Activated effector memory CD4-positive, alpha-beta T cell treated with anti-CD3 and anti-CD28 coated beads, Interleukin-2, amount 50 U/mL, for 16 hours (primary cell): ENCODE measurements at regions not wholly inside any gene's neighbourhood (a gene's known extent, or its start where the extent isn't known, plus 50 kb on each side); places are given as distances from the start of the nearest gene placed in this dataset.
"Not testable (repeated sequence)": the region's sequence is repeated elsewhere in the genome, so short reads cannot be mapped to it uniquely, and the experiment has no call there.

Experiments used
- DNase-seq: peaks from one replicate; pipeline ENCODE4 v3.0.0-alpha.2; 2020

DNA sequence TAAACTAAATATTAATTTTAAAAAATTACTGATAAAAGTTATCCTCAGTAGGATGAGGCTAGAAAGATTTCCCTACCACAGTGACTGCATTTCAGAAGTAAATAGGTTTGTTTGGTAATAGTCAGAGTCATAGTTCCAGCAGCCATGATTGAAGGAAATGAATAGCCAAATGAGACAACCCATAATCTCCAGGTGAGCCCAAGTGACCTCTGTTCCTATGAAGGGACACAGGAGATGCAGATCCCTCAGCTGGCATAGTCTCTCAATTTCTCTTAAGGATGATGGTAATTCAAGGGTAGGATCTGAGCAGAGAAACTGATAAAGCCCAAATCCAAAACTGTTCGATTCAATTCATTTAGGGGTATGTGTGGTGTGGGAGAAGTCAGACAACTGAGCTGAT lies 461.8 kb downstream of the RAP2B start:
- DNase-seq, result no peak

DNA sequence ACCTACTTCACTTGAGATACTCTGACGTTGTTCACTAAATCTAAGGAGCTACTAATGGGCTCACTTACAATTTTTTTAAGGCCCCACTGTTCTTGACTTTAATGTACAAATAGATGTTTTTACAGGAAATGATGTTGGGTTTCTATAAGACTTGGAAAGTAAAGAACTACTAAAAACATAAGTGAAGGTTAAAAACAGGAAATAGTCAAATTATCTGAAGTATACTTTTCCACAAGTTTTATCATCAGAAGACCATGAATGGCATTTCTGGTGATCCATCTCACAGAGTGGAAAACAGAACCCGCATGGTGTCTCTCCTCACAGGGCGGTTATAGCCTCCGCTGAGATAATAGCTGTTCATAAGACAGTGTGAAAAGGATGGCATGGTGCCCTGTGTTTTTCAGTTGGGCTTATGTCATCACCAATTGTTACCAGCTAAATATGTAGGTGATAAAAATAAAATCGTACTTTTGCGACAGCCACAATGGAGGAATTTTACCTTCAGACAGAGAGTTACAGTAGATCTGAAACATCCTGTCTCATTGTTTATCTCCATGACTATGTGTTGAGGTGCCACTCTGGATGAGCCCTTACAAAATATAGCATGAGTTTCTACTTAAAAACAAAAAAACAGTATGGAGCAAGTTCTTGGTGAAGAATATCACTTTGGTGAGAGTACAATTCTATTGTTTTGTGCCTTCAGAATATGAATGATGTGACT lies 462.4 kb downstream of the RAP2B start:
- DNase-seq, result peak; percentile 71

DNA sequence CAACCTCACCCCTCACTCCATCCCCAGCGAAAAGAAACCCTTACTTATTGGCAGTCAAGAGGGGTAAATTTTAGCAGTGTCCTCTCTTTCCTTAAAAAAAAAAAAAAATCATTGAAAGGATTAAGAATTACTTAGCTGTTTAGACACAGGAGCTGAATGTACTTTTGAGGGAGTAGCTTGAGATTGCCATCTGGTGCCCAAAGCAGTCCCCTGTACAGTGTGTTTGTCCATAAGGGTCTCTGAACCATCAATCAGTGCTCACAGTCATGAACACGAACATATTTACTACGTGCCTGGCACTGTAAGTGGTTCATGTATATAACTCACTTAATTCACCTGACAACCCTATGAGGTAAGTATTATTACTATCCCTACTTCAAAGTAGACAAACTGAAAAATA lies 463.5 kb downstream of the RAP2B start:
- no peak for DNase-seq

DNA sequence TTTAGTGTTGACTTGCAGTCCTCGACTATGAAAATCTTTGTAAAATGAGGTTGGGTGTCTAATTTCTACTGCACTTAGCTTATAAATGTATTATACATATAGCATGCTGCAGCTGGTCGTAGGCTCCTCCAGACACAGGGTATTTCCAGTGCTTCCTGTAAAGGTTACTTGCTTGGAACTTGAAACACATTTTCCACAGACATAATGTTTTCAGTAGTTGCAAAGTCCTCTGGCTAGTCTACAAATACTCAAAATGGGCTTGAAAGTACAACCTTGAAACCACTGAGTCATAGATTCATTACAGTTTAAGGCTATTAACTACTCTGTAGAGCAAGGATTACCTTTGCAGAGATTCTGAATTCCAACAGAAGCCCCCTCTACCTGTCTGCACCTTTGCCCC lies 464.1 kb downstream of the RAP2B start:
- DNase-seq, result no peak

DNA sequence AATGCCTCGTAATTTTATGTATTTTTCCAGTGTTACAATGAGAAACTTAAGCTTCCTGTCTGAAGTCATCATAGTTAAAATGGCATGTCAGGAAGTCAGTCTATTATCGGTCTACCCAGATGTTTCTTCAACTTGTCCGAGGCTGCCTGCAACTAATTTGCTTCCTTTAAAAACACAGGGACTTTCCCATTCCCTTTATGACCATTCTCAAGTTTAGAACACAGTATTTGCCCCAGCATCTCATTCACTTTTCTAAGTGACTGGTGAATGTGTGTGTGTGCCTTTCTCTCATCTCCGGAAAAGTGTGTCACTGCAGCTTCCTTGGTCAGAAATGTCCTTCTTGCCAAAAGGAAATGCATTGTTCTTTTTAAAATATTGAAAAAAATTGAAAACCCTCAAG lies 466.6 kb downstream of the RAP2B start:
- DNase-seq, result no peak

DNA sequence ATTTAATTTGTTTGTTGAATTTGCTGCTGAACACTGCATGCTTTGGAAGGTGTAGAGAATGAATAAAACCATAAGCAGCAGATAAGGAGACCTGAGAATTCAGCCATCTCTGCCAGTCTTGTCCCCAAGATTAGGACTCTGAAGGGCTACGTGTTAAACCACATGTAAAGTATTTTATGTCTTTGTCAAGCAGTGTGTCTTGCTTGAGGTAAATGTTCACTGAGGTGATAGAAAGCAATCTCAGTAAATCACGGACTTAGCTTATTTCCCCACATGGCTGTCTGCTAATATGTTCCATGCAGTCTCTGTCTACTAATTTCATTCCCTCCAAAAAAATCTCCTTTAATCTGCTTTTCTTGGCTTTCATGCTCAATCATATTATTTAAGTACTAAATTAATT lies 467.1 kb downstream of the RAP2B start:
- no peak for DNase-seq

DNA sequence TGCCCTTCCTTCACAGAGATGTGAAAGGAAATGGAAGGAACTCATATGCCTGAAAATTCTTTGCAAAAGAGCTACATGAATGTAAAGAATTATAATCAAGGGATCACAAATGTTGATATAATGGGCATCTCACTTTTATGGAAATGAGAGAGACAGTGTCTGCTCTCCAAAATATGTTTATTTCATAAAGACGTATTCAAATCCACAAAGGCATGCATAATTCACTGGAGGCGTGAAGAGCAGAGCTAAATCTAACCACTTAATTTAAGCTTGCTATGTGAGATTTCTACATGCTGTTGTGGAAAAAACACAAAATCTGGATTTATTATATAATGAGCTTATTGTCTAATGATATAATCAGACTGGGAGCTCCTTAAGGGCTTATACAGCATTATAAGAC lies 469.1 kb downstream of the RAP2B start:
- no peak for DNase-seq

DNA sequence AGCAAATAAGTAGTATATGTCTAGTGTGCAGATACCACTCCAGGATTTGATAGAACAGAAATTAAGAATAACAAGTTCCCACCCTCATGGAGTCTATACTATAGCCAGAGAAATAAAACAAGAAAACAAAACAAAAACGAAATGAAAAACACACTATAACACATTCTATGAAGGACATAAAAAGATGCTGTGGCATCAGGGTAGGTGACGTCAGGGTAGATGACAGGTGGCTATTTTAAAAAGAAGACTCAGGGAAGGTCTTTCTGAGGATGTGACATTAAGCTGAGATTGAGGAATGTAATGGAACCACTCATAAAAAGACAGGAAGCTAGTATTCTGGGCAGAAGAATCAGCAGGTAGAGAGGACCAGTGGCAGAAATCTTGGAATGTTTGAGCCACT lies 469.6 kb downstream of the RAP2B start:
- no peak for DNase-seq

DNA sequence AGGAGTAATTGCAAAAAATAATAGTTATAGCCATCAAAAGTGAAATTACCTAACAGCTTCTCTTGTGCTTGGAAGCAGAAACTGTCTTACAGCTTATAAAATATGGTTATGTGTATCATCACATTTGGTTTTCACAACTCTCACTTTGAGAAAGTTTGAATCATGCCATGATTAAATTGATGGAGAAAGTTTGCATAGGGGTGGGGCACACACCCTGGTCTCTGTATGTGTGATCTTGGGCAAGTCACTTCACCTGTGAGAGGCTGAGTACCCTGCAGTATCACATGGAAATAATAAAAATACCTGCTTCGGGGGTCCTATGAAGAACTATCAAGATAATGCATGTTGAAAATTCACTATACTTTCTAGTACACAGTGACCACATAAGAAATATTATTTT lies 471.4 kb downstream of the RAP2B start:
- DNase-seq, result no peak

DNA sequence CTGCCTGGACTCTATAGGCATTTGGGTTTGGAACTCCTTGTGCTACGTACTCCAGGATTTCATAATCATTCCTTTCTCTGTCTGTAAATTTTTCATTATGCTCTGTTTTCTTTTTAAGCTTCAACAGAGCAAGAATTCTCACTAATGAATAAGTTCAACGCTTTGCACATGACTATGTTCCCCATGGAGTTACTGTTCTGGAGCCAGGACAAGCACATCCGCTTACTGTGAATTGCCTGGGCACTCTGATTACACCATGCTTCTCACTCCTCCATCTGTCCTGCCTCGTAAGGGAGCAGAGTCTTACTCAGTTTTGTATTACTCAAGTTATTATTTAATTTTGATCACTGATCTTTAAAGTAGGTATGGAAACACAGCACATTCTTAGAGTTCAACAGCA lies 472.7 kb downstream of the RAP2B start:
- DNase-seq, result no peak

DNA sequence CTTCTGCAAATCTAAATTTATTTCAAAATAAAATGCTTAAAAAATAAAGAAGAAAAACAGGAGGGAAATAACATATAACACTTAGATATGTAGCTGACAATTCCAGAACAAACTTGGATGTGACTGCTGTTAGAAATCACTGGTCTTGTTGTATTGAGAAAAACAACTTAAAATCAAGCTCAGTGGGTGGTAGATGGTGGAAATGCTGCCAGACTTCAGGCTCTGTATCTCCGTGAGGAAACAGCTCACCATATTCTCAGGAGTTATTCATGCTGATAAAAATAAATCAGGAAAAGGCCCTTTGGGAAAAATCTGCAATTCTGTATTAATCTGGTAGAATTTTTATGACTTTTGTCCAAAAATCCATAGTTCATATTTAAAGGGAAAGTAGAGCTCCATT lies 477.6 kb downstream of the RAP2B start:
- DNase-seq, result no peak

DNA sequence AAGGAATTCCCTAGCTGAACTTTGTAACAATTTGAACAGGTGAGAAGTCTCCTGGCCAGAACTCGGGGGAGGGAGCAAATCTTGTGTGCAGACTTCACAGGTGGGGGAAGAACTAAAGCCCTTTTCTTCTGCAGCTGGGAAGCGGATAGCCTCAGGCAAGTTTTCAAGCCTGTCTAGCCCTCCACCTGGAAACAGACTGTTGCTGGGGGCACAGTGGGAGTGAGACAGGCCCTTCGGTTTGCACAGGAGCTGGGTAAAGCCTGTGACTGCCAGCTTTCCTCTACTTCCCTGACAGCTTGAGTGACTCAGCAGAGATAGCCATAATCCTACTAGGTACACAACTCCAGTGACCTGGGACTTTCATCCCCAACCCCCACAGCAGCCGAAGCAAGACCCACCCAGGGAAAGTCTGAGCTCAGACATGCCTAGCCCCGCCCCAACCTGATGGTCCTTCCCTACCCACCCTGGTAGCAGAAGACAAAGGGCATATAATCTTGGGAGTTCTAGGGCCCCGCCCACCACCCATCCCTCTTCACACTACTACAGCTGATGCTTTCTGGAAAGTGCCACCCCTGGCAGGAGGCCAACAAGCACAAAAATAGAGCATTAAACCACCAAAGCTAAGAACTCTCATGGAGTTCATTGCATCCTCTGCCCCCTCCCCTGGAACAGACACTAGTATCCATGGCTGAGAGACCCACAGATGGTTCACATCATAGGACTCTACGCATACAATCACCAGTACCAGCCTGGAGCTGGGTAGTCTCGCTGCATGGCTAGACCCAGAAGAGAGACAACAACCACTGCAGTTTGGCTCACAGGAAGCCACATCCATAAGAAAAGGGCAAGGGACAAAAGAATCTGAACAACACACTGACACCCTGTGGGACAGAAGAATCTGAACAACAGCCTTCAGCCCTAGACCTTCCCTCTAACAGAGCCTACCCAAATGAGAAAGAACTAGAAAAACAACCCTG lies 479.0 kb downstream of the RAP2B start:
- DNase-seq, result no peak

DNA sequence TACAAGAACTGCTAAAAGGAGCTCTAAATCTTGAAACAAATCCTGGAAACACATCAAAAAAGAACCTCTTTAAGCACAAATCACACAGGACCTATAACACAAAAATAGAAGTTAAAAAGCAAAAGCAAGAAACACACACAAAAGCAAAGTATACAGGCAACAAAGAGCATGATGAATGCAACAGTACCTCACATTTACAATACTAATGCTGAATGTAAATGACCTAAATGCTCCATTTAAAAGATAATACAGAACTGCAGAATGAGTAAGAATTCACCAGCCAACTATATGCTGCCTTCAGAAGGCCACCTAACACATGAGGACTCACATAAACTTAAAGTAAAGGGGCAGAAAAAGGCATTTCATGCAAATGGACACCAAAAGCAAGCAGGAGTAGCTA lies 478.6 kb upstream of the ARHGEF26 start:
- DNase-seq, result not testable (repeated sequence)

DNA sequence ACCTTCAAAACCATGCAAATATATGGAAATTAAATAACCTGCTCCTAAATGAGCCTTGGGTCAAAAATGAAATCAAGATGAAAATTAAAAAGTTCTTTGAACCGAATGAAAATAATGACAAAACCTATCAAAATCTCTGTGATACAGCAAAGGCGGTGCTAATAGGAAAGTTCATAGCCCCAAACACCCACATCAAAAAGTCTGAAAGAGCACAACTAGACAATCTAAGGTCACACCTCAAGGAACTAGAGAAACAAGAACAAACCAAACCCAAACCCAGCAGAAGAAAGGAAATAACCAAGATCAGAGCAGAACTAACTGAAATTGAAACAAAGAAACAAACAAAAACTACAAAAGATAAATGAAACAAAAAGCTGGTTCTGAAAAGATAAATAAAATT lies 477.7 kb upstream of the ARHGEF26 start:
- not testable (repeated sequence) for DNase-seq

DNA sequence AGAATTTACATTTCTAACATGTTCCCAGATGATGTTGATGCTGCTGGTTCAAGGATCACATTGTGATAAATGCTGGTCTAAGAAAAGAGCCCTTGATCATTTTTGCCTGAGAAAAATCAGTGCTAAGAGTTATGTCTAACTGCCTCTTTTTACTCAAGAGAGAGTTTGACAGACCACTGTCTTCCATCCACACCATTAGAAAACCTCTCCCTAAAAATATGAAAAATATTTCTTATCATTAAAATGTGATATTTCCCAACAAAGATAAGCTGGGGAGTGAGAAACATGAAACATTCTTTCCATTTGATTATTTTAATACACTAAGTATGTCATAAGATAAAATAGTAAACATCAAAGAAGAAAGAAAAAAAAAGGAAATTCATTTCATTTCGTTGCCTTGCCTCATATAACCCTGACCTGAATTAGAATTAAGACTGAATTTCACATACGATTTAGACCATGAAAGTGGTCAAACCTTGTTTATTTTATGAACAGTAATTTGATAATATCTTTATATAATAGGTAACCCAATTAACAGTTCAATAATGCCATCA lies 471.8 kb upstream of the ARHGEF26 start:
- DNase-seq, result no peak

DNA sequence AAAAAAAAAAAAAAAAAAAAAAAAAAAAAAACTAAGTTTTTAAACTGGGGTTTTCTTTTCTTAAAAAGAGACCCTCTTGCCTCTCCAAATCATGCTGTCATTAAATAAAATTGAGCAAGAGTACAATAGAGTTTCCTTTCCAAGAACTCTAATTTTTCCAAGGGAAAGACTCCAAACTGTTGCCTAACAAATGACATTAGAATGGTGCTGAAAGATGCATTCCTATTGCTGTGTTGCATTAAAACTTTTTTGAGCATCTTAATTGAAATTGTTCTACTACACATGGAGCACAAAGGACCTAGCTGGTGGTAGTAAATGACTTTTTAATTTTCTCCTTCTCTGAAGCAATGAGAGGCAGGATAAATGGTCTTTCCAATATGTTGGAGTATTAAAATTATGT lies 469.1 kb upstream of the ARHGEF26 start:
- DNase-seq, result no peak

DNA sequence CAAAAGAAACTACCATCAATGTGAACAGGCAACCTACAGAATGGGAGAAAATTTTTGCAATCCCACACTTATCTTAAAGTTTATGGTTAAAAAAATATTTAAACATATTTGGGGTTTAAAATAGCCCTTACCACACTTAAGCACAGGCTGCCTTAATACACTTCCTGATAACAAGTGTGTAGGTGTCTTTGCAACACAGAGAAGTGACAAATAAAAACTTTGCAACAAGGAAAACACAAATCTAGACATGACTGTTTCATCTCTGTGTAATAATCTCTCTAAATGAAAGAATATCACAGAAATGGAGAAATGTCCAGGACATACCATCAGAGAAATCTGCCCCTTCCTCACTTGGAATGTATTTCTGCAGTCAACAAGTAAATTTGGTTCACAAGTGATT lies 464.1 kb upstream of the ARHGEF26 start:
- no peak for DNase-seq

DNA sequence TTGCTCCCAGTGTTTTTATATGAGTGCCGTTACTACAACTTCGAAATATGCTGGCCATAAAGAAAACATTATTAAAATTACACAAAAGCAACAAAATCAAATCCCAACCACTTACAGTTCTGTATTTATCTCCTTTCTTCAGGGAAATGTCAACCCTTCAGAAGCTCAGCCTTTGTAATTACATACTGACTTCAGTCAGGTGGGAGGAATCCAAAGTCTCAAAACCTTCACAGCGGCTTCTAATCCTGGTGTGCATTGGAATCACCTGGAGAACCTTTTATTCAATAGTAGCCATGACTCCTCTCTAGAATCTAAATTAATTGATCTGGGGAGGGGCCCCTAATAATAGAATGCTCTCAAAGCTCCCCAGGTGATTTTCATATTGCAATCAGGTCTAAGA lies 463.7 kb upstream of the ARHGEF26 start:
- no peak for DNase-seq

DNA sequence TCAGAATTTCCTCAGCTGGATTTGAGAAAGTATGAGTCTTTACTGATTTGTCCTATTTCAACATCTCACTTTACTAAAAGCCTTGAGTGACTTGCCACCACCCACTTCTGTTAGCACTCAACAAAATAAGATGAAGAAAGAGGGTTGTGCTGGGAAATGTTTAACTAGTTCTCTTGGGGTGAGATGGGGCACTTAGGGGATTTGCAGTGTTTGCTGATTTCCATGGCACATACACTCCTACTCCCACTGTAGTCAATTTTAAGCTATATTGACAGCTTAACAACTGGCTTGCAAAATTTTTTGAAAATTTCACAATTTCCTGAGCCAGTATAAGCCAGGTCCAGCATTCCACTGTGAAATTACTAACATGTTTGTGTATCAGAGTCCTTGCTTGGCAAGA lies 463.1 kb upstream of the ARHGEF26 start:
- no peak for DNase-seq

DNA sequence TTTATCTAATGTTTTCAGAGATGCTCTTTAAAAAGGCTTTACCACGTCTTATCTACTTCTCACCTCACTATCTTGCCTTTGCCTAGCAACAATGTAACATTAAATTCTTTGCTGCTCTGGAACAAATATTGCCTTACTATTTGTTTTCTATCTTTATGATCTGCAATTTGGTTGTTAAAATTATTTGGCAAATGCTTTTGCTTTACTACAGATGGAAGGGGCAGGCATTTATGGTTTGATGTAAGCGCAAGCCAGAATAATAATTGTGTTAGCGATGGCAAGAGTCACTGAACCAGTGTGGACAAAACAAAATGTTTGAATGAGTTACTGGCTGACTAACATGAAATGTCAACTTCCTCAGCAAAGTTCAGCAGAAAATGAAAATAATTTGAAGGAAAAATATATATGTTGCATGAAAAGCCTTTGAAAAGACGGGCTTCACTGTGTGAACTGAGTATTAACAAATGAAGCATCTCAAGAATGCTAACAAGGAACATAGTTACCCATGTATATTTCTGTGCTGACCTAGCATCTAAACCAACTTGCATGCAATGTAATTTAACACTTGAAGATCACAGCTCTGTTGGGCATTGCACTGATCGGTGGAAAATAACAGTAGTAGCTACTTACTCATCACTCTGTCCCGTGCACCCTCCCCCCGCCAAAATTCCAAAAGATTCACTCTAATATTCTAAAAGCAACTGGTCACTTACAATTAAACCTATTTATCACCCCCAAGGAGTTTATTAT lies 454.0 kb upstream of the ARHGEF26 start:
- DNase-seq, result no peak

DNA sequence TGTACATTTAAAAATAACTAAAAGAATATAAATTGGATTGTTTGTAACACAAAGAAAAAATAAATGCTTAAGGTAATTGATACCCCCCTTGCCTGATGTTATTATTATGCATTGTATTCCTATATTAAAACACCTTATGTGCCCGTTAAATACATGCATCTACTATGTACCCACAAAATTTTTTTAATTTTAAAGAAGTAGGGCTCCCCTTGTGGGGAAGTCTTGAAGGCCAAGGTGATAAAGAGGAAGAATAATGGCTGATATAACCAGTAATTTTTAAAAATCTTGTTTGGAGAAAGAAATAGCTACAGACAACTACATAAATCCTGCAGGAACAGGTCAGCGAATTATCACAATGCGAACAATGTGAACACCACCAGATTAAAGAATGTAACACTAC lies 451.7 kb upstream of the ARHGEF26 start:
- DNase-seq, result no peak

DNA sequence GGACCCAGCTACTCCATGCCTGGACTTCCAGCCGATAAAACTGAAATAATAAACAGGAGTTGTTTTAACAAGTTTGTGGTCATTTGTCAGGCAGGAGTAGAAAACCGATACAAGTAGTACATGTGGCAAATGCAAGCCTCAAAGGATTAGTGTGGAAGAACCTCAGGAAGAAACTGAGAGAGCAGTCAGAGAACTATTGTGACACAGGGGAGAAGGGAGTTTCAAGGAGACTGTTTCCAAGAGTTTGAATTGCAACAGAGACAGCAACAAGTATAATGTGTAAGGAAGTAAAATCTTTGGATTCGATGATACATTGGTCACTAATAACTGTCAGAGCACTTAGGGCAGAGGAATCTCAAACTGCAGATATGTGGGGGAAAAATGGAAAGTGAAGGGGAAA lies 450.6 kb upstream of the ARHGEF26 start:
- DNase-seq, result no peak

DNA sequence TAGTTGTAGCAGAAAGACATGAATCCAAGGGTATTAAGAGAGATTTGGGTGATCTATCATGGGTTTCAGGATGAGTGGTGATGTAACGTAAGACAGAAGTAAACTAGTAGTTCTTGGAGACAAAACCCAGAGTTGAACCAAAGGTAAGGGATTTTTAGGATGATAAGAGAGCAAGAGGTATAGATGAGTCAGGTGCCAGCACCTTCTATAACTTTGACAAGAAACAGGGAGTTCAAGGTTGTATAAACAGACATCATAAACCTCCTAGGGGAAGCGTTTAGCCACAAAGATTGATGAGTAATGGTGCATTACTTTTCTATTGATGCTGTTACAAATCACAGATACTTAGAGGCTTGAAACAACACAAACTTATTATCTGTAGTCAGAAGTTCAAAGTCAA lies 447.3 kb upstream of the ARHGEF26 start:
- DNase-seq, result no peak
